ENCODE measurements at regions not wholly inside any gene's neighbourhood (a gene's known extent, or its start where the extent isn't known, plus 50 kb on each side); places are given as distances from the start of the nearest gene placed in this dataset.

- no peak for DNase-seq
Measured at GRCh38 chr6:74875193-74875592, 330.7 kb downstream of the COL12A1 start.

- DNase-seq, result no peak
Measured at GRCh38 chr6:74872754-74873476, 332.9 kb downstream of the COL12A1 start.

- DNase-seq, result no peak
Measured at GRCh38 chr6:74871757-74872156, 334.1 kb downstream of the COL12A1 start.

- no peak for DNase-seq
Measured at GRCh38 chr6:74870403-74870802, 335.4 kb downstream of the COL12A1 start.

- DNase-seq, result no peak
Measured at GRCh38 chr6:74867291-74867690, 338.6 kb downstream of the COL12A1 start.

GRCh38 chr6:74863968-74864367 is 341.9 kb downstream of the COL12A1 start:
- DNase-seq, result no peak

GRCh38 chr6:74860456-74860855 is 345.4 kb downstream of the COL12A1 start:
- no peak for DNase-seq

GRCh38 chr6:74857157-74857556 is 348.7 kb downstream of the COL12A1 start:
- DNase-seq, result no peak

GRCh38 chr6:74853991-74854390 is 351.9 kb downstream of the COL12A1 start:
- DNase-seq, result no peak

GRCh38 chr6:74851596-74851995 is 354.3 kb downstream of the COL12A1 start:
- no peak for DNase-seq

GRCh38 chr6:74840953-74841352 is 364.9 kb downstream of the COL12A1 start:
- DNase-seq, result no peak

GRCh38 chr6:74834967-74835366 is 370.9 kb downstream of the COL12A1 start:
- no peak for DNase-seq

GRCh38 chr6:74826263-74826662 is 379.6 kb downstream of the COL12A1 start:
- no peak for DNase-seq

GRCh38 chr6:74814440-74814839 is 391.4 kb downstream of the COL12A1 start:
- no peak for DNase-seq

GRCh38 chr6:74807674-74808073 is 398.2 kb downstream of the COL12A1 start:
- DNase-seq, result no peak

- DNase-seq, result no peak
Measured at GRCh38 chr6:74805916-74806696, 399.7 kb downstream of the COL12A1 start.

- DNase-seq, result no peak
Measured at GRCh38 chr6:74798302-74798701, 407.6 kb downstream of the COL12A1 start.

- no peak for DNase-seq
Measured at GRCh38 chr6:74785236-74785635, 420.6 kb downstream of the COL12A1 start.

- DNase-seq, result no peak
Measured at GRCh38 chr6:74782346-74782745, 423.5 kb downstream of the COL12A1 start.

- no peak for DNase-seq
Measured at GRCh38 chr6:74780831-74781230, 425.0 kb downstream of the COL12A1 start.

GRCh38 chr6:74768738-74769137 is 437.1 kb downstream of the COL12A1 start:
- DNase-seq, result no peak

- DNase-seq, result no peak
Measured at GRCh38 chr6:74768120-74768519, 437.7 kb downstream of the COL12A1 start.

GRCh38 chr6:74765486-74765885 is 440.4 kb downstream of the COL12A1 start:
- no peak for DNase-seq

GRCh38 chr6:74764486-74764885 is 441.4 kb downstream of the COL12A1 start:
- DNase-seq, result no peak

- no peak for DNase-seq
Measured at GRCh38 chr6:74762841-74763240, 443.0 kb downstream of the COL12A1 start.
